Parathyroid adenoma (tissue), 2 donors: ENCODE measurements at regions not wholly inside any gene's neighbourhood (a gene's known extent, or its start where the extent isn't known, plus 50 kb on each side); places are given as distances from the start of the nearest gene placed in this dataset.

Experiments used
- H2AFZ ChIP-seq: fragments of 300-600 bp; sonication (generic); one replicate; pipeline ENCODE4 v1.7.0; 2017; ENCODE audit warnings: antibody characterized with exemption, mild to moderate bottlenecking
- H3K27ac ChIP-seq: fragments of 300-600 bp; sonication (generic); one replicate; pipeline ENCODE4 v1.7.0; 2017
- H3K27me3 ChIP-seq: fragments of 300-600 bp; sonication (generic); one replicate; pipeline ENCODE4 v1.7.0; 2017; ENCODE audit warnings: low read length; ENCODE audit not compliant: control insufficient read depth, insufficient read depth
- H3K36me3 ChIP-seq: fragments of 300-600 bp; sonication (generic); one replicate; pipeline ENCODE4 v1.7.0; 2017; ENCODE audit warnings: low read length; ENCODE audit not compliant: control insufficient read depth, insufficient read depth
- H3K4me1 ChIP-seq: fragments of 300-600 bp; sonication (generic); one replicate; pipeline ENCODE4 v1.7.0; 2017; ENCODE audit warnings: control low read depth
- H3K4me2 ChIP-seq: fragments of 300-600 bp; sonication (generic); one replicate; pipeline ENCODE4 v1.7.0; 2017; ENCODE audit warnings: low read length
- H3K4me3 ChIP-seq: fragments of 300-600 bp; sonication (generic); one replicate; pipeline ENCODE4 v1.7.0; 2017; ENCODE audit warnings: low read depth, low read length
- H3K79me2 ChIP-seq: fragments of 300-600 bp; sonication (generic); one replicate; pipeline ENCODE4 v1.7.0; 2017; ENCODE audit warnings: control low read depth
- H3K9ac ChIP-seq: fragments of 300-600 bp; sonication (generic); one replicate; pipeline ENCODE4 v1.7.0; 2017; ENCODE audit warnings: mild to moderate bottlenecking
- H3K9me3 ChIP-seq: fragments of 300-600 bp; sonication (generic); one replicate; pipeline ENCODE4 v1.7.0; 2017; ENCODE audit warnings: low read length; ENCODE audit not compliant: control insufficient read depth
- CTCF ChIP-seq: fragments of 300-600 bp; sonication (generic); IDR thresholded peaks from one replicate; pipeline ENCODE4 v1.7.0; 2017; ENCODE audit warnings: antibody characterized with exemption, mild to moderate bottlenecking
- donor health status: primary hyperparathyroidism.

DNA sequence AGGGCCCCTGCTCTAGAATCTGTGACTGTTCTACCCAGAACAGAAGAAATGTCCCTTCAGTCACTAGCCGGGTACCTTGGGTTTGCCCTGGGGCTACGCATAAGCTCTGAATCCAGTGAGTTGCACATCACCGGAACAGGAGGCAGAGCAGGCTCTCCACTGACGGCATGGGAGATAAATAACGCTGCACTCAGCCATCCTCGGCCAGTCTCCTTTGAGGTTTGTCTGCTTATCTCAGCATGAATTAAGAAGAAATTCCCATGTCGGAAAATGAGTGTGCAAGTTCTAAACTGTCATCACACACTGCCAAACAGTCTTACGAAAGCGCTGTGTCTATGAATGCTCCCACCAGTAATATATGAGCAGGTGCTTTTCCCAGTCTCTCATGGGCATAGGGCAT is 90.8 kb downstream of the FAM50B start:
- Histone ChIP-seq H3K36me3 (no peaks in the 10 kb centered on the region), H3K27me3 (no peaks in the 10 kb centered on the region), H2AFZ (no peak overlapping the region), H3K4me3 (no peak overlapping the region), H3K4me2 (no peak overlapping the region), H3K9me3 (no peaks in the 10 kb centered on the region), H3K27ac (no peak overlapping the region), H3K9ac (no peak overlapping the region), H3K4me1 (no peaks in the 10 kb centered on the region), H3K79me2 (no peaks in the 10 kb centered on the region)
- TF ChIP-seq CTCF = no peak

GRCh38 chr6:3940703-3941102 is 91.5 kb downstream of the FAM50B start:
- no peaks in the 10 kb centered on the region for H3K36me3 ChIP-seq
- no peaks in the 10 kb centered on the region for H3K79me2 ChIP-seq
- no peak for TF ChIP-seq CTCF
- no peak overlapping the region for H3K27ac ChIP-seq
- H3K4me3 ChIP-seq = no peak overlapping the region
- no peaks in the 10 kb centered on the region for H3K4me1 ChIP-seq
- H2AFZ ChIP-seq = no peak overlapping the region
- H3K4me2 ChIP-seq = no peak overlapping the region
- H3K9ac ChIP-seq = no peak overlapping the region
- no peaks in the 10 kb centered on the region for H3K27me3 ChIP-seq
- no peaks in the 10 kb centered on the region for H3K9me3 ChIP-seq

DNA sequence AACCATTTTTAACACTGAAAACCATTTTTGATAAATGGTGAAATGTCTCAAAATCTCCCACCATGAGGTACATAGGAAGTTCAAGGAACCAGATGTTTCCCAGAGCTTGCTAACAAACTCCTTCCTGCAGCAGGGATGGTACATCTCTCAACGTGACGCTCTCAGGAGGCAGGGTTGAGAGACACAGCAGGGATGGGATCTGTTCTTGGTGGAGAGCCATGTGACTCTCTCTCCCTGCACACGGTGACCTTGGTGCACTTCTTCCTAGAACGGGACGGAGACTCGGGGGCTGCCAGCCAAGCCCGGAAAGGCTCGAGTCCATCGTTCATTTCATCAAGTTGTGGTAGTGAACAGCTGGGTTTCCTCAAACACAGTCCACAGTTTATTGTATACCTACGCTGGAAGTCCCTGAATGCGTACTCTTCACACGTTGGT is 94.2 kb downstream of the FAM50B start:
- Histone ChIP-seq H3K27me3 (no peaks in the 10 kb centered on the region), H3K4me2 (no peak overlapping the region), H3K27ac (no peak overlapping the region)

GRCh38 chr6:3944246-3944645 is 95.1 kb downstream of the FAM50B start:
- no peak for TF ChIP-seq CTCF
- Histone ChIP-seq H3K4me2 (no peak overlapping the region), H2AFZ (no peak overlapping the region), H3K9ac (no peak overlapping the region), H3K9me3 (no peaks in the 10 kb centered on the region), H3K27ac (no peak overlapping the region), H3K4me1 (no peaks in the 10 kb centered on the region), H3K4me3 (no peak overlapping the region), H3K27me3 (no peaks in the 10 kb centered on the region), H3K36me3 (no peaks in the 10 kb centered on the region), H3K79me2 (no peaks in the 10 kb centered on the region)

More for the DNA sequence above, 94.2 kb downstream of the FAM50B start:
- H3K79me2 ChIP-seq = no peaks in the 10 kb centered on the region
- no peaks in the 10 kb centered on the region for H3K36me3 ChIP-seq
- H3K9ac ChIP-seq = no peak overlapping the region
- H2AFZ ChIP-seq = no peak overlapping the region
- TF ChIP-seq CTCF = no peak
- H3K9me3 ChIP-seq = no peaks in the 10 kb centered on the region
- no peak overlapping the region for H3K4me3 ChIP-seq
- H3K4me1 ChIP-seq = no peaks in the 10 kb centered on the region

DNA sequence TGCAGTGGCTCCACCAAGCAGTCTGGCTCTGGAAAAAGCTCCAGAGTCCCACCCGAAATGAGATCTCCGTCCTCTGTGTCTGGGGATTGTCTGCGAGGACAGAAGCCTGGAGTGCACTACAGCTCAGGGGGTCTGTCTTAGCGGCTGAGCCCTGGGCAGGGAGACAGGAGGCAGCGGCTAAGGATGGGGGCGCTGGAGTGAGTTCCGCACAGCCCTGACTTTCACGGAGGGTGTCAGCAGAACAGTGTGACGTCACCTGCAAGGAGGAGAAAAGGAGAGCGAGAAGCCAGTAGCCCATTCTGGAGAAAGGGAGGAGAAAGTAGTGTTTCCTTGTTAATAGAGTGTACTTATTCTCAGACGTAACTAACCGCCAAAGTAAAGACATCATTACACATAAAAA is 97.6 kb downstream of the FAM50B start:
- no peak for TF ChIP-seq CTCF
- Histone ChIP-seq H3K36me3 (no peaks in the 10 kb centered on the region), H3K27me3 (no peaks in the 10 kb centered on the region), H3K27ac (no peak overlapping the region), H3K4me1 (no peaks in the 10 kb centered on the region), H3K4me2 (no peak overlapping the region), H3K9ac (no peak overlapping the region), H2AFZ (no peak overlapping the region), H3K79me2 (no peaks in the 10 kb centered on the region), H3K4me3 (no peak overlapping the region), H3K9me3 (no peaks in the 10 kb centered on the region)
